ENCODE measurements at regions not wholly inside any gene's neighbourhood (a gene's known extent, or its start where the extent isn't known, plus 50 kb on each side); places are given as distances from the start of the nearest gene placed in this dataset.

GRCh38 chr1:172928412-172928811 lies 122.3 kb downstream of the TNFSF18 start:
- intact Hi-C loops (cut with micrococcal nuclease; ENCODE audit: unreplicated experiment): no loop called here
- DNase-seq: no peak
- H3K9me3 ChIP-seq: no peaks in the 10 kb centered on the region
- H3K4me1 ChIP-seq: peaks cover 9% of the 10 kb centered on the region
- no TSS peak for BruUV-seq (replicated peaks)
- H3K27me3 Mint-ChIP-seq (ENCODE audit: insufficient read depth, unreplicated experiment): no peaks in the 10 kb centered on the region
- CTCF ChIA-PET: no interaction called here
- POLR2A ChIA-PET: no interaction called here
- H3K36me3 ChIP-seq (ENCODE audit: control insufficient read depth, insufficient read depth, low read length): no peaks in the 10 kb centered on the region
- H3K27ac Mint-ChIP-seq (ENCODE audit: unreplicated experiment): no peak overlapping the region
- no peak overlapping the region for H3K4me3 Mint-ChIP-seq (ENCODE audit: unreplicated experiment)
- H3K27me3 ChIP-seq (replicated peaks; ENCODE audit: control insufficient read depth, insufficient read depth, low read length): no peaks in the 10 kb centered on the region
- H3K4me1 Mint-ChIP-seq (ENCODE audit: low read depth, unreplicated experiment): no peaks in the 10 kb centered on the region
- H3K9me3 Mint-ChIP-seq (ENCODE audit: unreplicated experiment): no peaks in the 10 kb centered on the region
- no peaks in the 10 kb centered on the region for H3K36me3 Mint-ChIP-seq (ENCODE audit: insufficient read depth, unreplicated experiment)
- no peak overlapping the region for H3K4me3 ChIP-seq (ENCODE audit: low read depth, low read length)
- no peak for TF ChIP-seq CTCF (IDR thresholded peaks at IDR 0.05; ENCODE audit: insufficient read depth in 1 of 2, low read depth in 1 of 2, low read length in 1 of 2, severe bottlenecking in 1 of 2, unreplicated experiment in 1 of 2)

GRCh38 chr1:172929006-172929405 lies 121.7 kb downstream of the TNFSF18 start:
- peaks cover 5% of the 10 kb centered on the region for H3K4me1 Mint-ChIP-seq (ENCODE audit: low read depth, unreplicated experiment)

GRCh38 chr1:172930142-172930541 lies 120.6 kb downstream of the TNFSF18 start:
- Mint-ChIP-seq H3K9me3 (ENCODE audit: unreplicated experiment) (no peaks in the 10 kb centered on the region), H3K4me1 (ENCODE audit: low read depth, unreplicated experiment) (peaks cover 14% of the 10 kb centered on the region), H3K27ac (ENCODE audit: unreplicated experiment) (no peak overlapping the region), H3K36me3 (ENCODE audit: insufficient read depth, unreplicated experiment) (no peaks in the 10 kb centered on the region), H3K4me3 (ENCODE audit: unreplicated experiment) (no peak overlapping the region), H3K27me3 (ENCODE audit: insufficient read depth, unreplicated experiment) (no peaks in the 10 kb centered on the region)
- Histone ChIP-seq H3K27me3 (replicated peaks; ENCODE audit: control insufficient read depth, insufficient read depth, low read length) (no peaks in the 10 kb centered on the region), H3K4me3 (ENCODE audit: low read depth, low read length) (no peak overlapping the region), H3K4me1 (peaks cover 18% of the 10 kb centered on the region), H3K9me3 (no peaks in the 10 kb centered on the region), H3K36me3 (ENCODE audit: control insufficient read depth, insufficient read depth, low read length) (no peaks in the 10 kb centered on the region)
- DNase-seq: no peak
- TF ChIP-seq CTCF (IDR thresholded peaks at IDR 0.05; ENCODE audit: insufficient read depth in 1 of 2, low read depth in 1 of 2, low read length in 1 of 2, severe bottlenecking in 1 of 2, unreplicated experiment in 1 of 2): no peak
- ChIA-PET CTCF (interaction anchor here (0.8 kb wide), 1 partner anchor 12 kb away, joined by 3 read pairs; no protein-coding TSS in a partner anchor), POLR2A (no interaction called here)
- no TSS peak for BruUV-seq (replicated peaks)
- intact Hi-C loops (cut with micrococcal nuclease; ENCODE audit: unreplicated experiment): no loop called here

More at GRCh38 chr1:172929006-172929405, 121.7 kb downstream of the TNFSF18 start:
- H3K9me3 ChIP-seq: no peaks in the 10 kb centered on the region
- H3K4me3 Mint-ChIP-seq (ENCODE audit: unreplicated experiment): no peak overlapping the region
- BruUV-seq (replicated peaks): no TSS peak
- no peaks in the 10 kb centered on the region for H3K27me3 Mint-ChIP-seq (ENCODE audit: insufficient read depth, unreplicated experiment)
- H3K27me3 ChIP-seq (replicated peaks; ENCODE audit: control insufficient read depth, insufficient read depth, low read length): no peaks in the 10 kb centered on the region
- POLR2A ChIA-PET: no interaction called here
- DNase-seq: no peak
- no peak overlapping the region for H3K27ac Mint-ChIP-seq (ENCODE audit: unreplicated experiment)
- CTCF ChIA-PET: no interaction called here
- no peaks in the 10 kb centered on the region for H3K9me3 Mint-ChIP-seq (ENCODE audit: unreplicated experiment)
- intact Hi-C loops (cut with micrococcal nuclease; ENCODE audit: unreplicated experiment): no loop called here
- TF ChIP-seq CTCF (IDR thresholded peaks at IDR 0.05; ENCODE audit: insufficient read depth in 1 of 2, low read depth in 1 of 2, low read length in 1 of 2, severe bottlenecking in 1 of 2, unreplicated experiment in 1 of 2): no peak
- H3K4me1 ChIP-seq: peaks cover 15% of the 10 kb centered on the region
- no peaks in the 10 kb centered on the region for H3K36me3 ChIP-seq (ENCODE audit: control insufficient read depth, insufficient read depth, low read length)
- H3K4me3 ChIP-seq (ENCODE audit: low read depth, low read length): no peak overlapping the region
- no peaks in the 10 kb centered on the region for H3K36me3 Mint-ChIP-seq (ENCODE audit: insufficient read depth, unreplicated experiment)

Data from Caco-2 (cell line).